ENCODE measurements at regions not wholly inside any gene's neighbourhood (a gene's known extent, or its start where the extent isn't known, plus 50 kb on each side); places are given as distances from the start of the nearest gene placed in this dataset.

- Histone ChIP-seq H4K20me1 (ENCODE audit: control insufficient read depth, insufficient read depth, low read depth, low read length) (no peaks in the 10 kb centered on the region), H3K9me2 (replicated peaks; ENCODE audit: control insufficient read depth, low read length) (no peaks in the 10 kb centered on the region), H3K9me3 (ENCODE audit: control insufficient read depth, insufficient read depth, low read length) (no peaks in the 10 kb centered on the region), H3K27ac (ENCODE audit: low read depth, low read length) (no peak overlapping the region), H3K4me1 (ENCODE audit: control insufficient read depth, low read length) (no peaks in the 10 kb centered on the region), H3K4me2 (ENCODE audit: low read length) (no peak overlapping the region), H3K36me3 (ENCODE audit: control insufficient read depth, low read length) (no peaks in the 10 kb centered on the region), H3K79me2 (ENCODE audit: control insufficient read depth, low read length) (no peaks in the 10 kb centered on the region), H3K27me3 (ENCODE audit: control insufficient read depth, low read length) (no peaks in the 10 kb centered on the region), H3F3A (ENCODE audit: control insufficient read depth, insufficient read depth) (no peaks in the 10 kb centered on the region), H3K4me3 (ENCODE audit: low read length) (no peak overlapping the region)
- TF ChIP-seq EZH2phosphoT487 (IDR thresholded peaks at IDR 0.05; ENCODE audit: borderline replicate concordance, low read length) (no peak), CTCF (IDR thresholded peaks at IDR 0.05; ENCODE audit: low read depth, low read length, poor library complexity, severe bottlenecking) (no peak)
These were observed 442.1 kb upstream of the NRP1 start for GRCh38 chr10:33776419-33777070.

GRCh38 chr10:33774857-33775256 is 440.4 kb upstream of the NRP1 start:
- H3F3A ChIP-seq (ENCODE audit: control insufficient read depth, insufficient read depth): no peaks in the 10 kb centered on the region
- H3K9me3 ChIP-seq (ENCODE audit: control insufficient read depth, insufficient read depth, low read length): no peaks in the 10 kb centered on the region
- H3K79me2 ChIP-seq (ENCODE audit: control insufficient read depth, low read length): no peaks in the 10 kb centered on the region
- H4K20me1 ChIP-seq (ENCODE audit: control insufficient read depth, insufficient read depth, low read depth, low read length): no peaks in the 10 kb centered on the region
- H3K4me1 ChIP-seq (ENCODE audit: control insufficient read depth, low read length): no peaks in the 10 kb centered on the region
- no peak overlapping the region for H3K27ac ChIP-seq (ENCODE audit: low read depth, low read length)
- no peak overlapping the region for H3K4me3 ChIP-seq (ENCODE audit: low read length)
- H3K27me3 ChIP-seq (ENCODE audit: control insufficient read depth, low read length): no peaks in the 10 kb centered on the region
- H3K4me2 ChIP-seq (ENCODE audit: low read length): no peak overlapping the region
- H3K9me2 ChIP-seq (replicated peaks; ENCODE audit: control insufficient read depth, low read length): no peaks in the 10 kb centered on the region
- no peak for TF ChIP-seq EZH2phosphoT487 (IDR thresholded peaks at IDR 0.05; ENCODE audit: borderline replicate concordance, low read length)
- TF ChIP-seq CTCF (IDR thresholded peaks at IDR 0.05; ENCODE audit: low read depth, low read length, poor library complexity, severe bottlenecking): no peak
- H3K36me3 ChIP-seq (ENCODE audit: control insufficient read depth, low read length): no peaks in the 10 kb centered on the region

- Histone ChIP-seq H3K79me2 (ENCODE audit: control insufficient read depth, low read length) (no peaks in the 10 kb centered on the region), H3K27me3 (ENCODE audit: control insufficient read depth, low read length) (no peaks in the 10 kb centered on the region), H3K9me3 (ENCODE audit: control insufficient read depth, insufficient read depth, low read length) (no peaks in the 10 kb centered on the region), H3K4me3 (ENCODE audit: low read length) (no peak overlapping the region), H3F3A (ENCODE audit: control insufficient read depth, insufficient read depth) (no peaks in the 10 kb centered on the region), H3K4me1 (ENCODE audit: control insufficient read depth, low read length) (no peaks in the 10 kb centered on the region), H3K36me3 (ENCODE audit: control insufficient read depth, low read length) (no peaks in the 10 kb centered on the region), H4K20me1 (ENCODE audit: control insufficient read depth, insufficient read depth, low read depth, low read length) (no peaks in the 10 kb centered on the region), H3K4me2 (ENCODE audit: low read length) (no peak overlapping the region), H3K27ac (ENCODE audit: low read depth, low read length) (no peak overlapping the region), H3K9me2 (replicated peaks; ENCODE audit: control insufficient read depth, low read length) (no peaks in the 10 kb centered on the region)
- no peak for TF ChIP-seq EZH2phosphoT487 (IDR thresholded peaks at IDR 0.05; ENCODE audit: borderline replicate concordance, low read length)
- TF ChIP-seq CTCF (IDR thresholded peaks at IDR 0.05; ENCODE audit: low read depth, low read length, poor library complexity, severe bottlenecking): no peak
These were observed 439.5 kb upstream of the NRP1 start for GRCh38 chr10:33773886-33774480.
